Brain microvascular endothelial cell (primary cell): ENCODE measurements at regions not wholly inside any gene's neighbourhood (a gene's known extent, or its start where the extent isn't known, plus 50 kb on each side); places are given as distances from the start of the nearest gene placed in this dataset.

ENCODE experiments used
- DNase-seq: peaks from one replicate; pipeline ENCODE4 v3.0.0-alpha.2; 2020
- H3K27ac ChIP-seq: fragments of 250-450 bp; sonication (Bioruptor Pico); 2 replicates; pipeline ENCODE4 v1.5.1; 2020; ENCODE audit warnings: mild to moderate bottlenecking, moderate library complexity
- H3K27me3 ChIP-seq: fragments of 250-450 bp; sonication (Bioruptor Pico); replicated peaks from 2 replicates; pipeline ENCODE4 v1.5.1; 2020; ENCODE audit warnings: mild to moderate bottlenecking
- H3K36me3 ChIP-seq: fragments of 250-450 bp; sonication (Bioruptor Pico); replicated peaks from 2 replicates; pipeline ENCODE4 v1.5.1; 2020; ENCODE audit warnings: mild to moderate bottlenecking
- H3K4me3 ChIP-seq: 2 replicates; pipeline ENCODE4 v1.5.1; 2011; ENCODE audit warnings: low read depth, mild to moderate bottlenecking, control low read depth, low read length, moderate library complexity
- in situ Hi-C: cut with HindIII; loops from 2 replicates; pipeline ENCODE4 v1.10.0; 2017; ENCODE audit warnings: low sequenced_read_pairs, low pct_ligation_motif_present
- TF ChIP-seq, protein P1 (sequence below): IDR thresholded peaks from 2 replicates; pipeline ENCODE4 v1.5.1; 2011; ENCODE audit warnings: low read depth, mild to moderate bottlenecking, moderate library complexity, low read length, control low read depth, inconsistent platforms; ENCODE audit errors: missing control alignments

- TF ChIP-seq, protein P1, sequence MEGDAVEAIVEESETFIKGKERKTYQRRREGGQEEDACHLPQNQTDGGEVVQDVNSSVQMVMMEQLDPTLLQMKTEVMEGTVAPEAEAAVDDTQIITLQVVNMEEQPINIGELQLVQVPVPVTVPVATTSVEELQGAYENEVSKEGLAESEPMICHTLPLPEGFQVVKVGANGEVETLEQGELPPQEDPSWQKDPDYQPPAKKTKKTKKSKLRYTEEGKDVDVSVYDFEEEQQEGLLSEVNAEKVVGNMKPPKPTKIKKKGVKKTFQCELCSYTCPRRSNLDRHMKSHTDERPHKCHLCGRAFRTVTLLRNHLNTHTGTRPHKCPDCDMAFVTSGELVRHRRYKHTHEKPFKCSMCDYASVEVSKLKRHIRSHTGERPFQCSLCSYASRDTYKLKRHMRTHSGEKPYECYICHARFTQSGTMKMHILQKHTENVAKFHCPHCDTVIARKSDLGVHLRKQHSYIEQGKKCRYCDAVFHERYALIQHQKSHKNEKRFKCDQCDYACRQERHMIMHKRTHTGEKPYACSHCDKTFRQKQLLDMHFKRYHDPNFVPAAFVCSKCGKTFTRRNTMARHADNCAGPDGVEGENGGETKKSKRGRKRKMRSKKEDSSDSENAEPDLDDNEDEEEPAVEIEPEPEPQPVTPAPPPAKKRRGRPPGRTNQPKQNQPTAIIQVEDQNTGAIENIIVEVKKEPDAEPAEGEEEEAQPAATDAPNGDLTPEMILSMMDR = no peak
- no peaks in the 10 kb centered on the region for H3K36me3 ChIP-seq
- H3K27ac ChIP-seq = no peak overlapping the region
- in situ Hi-C loops = no loop called here
- no peak for DNase-seq
- no peaks in the 10 kb centered on the region for H3K27me3 ChIP-seq
- no peak overlapping the region for H3K4me3 ChIP-seq
These were observed 86.4 kb upstream of the NTF3 start for GRCh38 chr12:5345534-5345933.

- TF ChIP-seq, protein P1 = no peak
- Histone ChIP-seq H3K27ac (no peak overlapping the region), H3K27me3 (no peaks in the 10 kb centered on the region), H3K4me3 (no peak overlapping the region), H3K36me3 (no peaks in the 10 kb centered on the region)
- in situ Hi-C loops = no loop called here
- DNase-seq = no peak
These were observed 83.9 kb upstream of the NTF3 start for GRCh38 chr12:5348057-5348456.

DNA sequence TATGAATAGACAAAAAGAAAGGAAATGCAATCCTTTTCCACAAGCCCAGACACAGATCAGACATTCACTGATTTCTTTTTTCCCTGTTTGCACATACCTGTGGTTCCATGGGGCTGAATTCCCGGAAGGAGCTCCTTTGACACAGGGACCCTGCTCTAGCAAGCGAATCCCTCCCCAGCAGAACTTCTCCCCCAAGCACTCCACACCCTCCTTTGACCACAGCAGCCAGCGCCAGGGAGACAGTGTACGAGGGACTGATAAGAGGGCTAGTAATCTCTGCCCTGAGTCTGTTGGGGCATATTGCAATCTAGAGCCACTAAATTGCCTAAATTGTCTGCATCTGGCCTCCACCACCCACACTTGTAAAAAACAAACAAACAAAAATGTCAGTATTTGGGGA, 83.4 kb upstream of the NTF3 start:
- no peaks in the 10 kb centered on the region for H3K36me3 ChIP-seq
- no peak for DNase-seq
- in situ Hi-C loops = no loop called here
- H3K27ac ChIP-seq = no peak overlapping the region
- no peak overlapping the region for H3K4me3 ChIP-seq
- TF ChIP-seq, protein P1 = no peak
- no peaks in the 10 kb centered on the region for H3K27me3 ChIP-seq

DNA sequence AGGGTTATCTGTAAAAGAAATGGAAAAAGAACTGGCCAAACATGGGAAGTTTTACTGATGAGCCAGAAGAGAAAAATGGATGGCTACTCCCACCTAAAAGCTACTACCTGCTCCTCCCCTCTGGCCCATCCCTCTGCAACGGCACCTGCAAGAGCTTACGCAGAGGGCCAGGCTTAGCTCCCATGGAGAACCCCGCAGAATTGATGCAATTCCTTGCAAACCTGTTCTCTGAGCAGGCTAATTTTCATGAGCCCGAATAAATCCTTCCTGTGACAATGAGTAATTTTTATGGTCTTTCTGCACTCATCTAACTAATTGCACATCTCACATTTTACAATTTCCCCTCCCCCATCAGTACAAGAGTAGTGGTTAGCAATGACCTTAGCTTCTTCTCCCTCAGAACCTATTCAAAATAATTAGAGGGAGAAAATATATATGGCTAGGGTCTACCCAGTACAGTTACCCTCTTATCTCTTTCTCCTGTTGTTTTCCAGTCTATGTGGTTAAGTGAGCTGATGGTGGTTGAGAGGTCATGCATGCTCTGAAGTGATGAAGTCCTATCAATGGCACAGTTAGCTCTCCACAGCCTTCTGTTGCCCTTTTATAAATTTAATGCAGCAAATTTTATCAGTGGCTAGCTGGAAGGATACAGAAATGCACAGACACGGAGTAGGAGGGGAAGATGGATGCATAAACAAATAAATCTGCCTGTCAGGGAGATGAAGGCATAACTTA, 67.7 kb upstream of the NTF3 start:
- Histone ChIP-seq H3K4me3 (no peak overlapping the region), H3K27me3 (no peaks in the 10 kb centered on the region), H3K36me3 (no peaks in the 10 kb centered on the region), H3K27ac (no peak overlapping the region)
- DNase-seq = no peak
- in situ Hi-C loops = no loop called here
- TF ChIP-seq, protein P1 = no peak

GRCh38 chr12:5369298-5369697, 62.6 kb upstream of the NTF3 start:
- in situ Hi-C loops = no loop called here
- TF ChIP-seq, protein P1 = no peak
- DNase-seq = no peak
- H3K27ac ChIP-seq = no peak overlapping the region
- H3K36me3 ChIP-seq = no peaks in the 10 kb centered on the region
- H3K4me3 ChIP-seq = no peak overlapping the region
- H3K27me3 ChIP-seq = no peaks in the 10 kb centered on the region

DNA sequence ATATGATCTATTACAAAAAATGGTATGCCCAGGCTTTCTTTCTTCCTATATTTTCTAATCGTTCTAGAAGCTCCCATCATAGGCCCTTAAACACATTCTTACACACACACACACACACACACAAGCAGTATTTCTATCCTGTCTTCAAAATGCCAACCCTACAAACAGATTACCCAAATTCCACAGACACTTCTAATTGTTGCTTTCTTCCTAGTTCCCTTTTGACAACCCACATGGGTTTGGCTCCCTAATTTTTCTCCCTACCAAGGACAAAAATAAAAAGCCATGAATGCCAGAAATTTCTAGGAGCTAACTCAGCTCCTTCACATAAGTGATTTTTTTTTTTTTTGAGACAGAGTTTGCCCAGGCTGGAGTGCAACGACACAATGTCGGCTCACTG, 60.3 kb upstream of the NTF3 start:
- TF ChIP-seq, protein P1 = no peak
- DNase-seq = no peak
- in situ Hi-C loops = no loop called here
- no peaks in the 10 kb centered on the region for H3K36me3 ChIP-seq
- no peak overlapping the region for H3K27ac ChIP-seq
- H3K4me3 ChIP-seq = no peak overlapping the region
- no peaks in the 10 kb centered on the region for H3K27me3 ChIP-seq
